IMR-90 (cell line): ENCODE measurements at regions not wholly inside any gene's neighbourhood (a gene's known extent, or its start where the extent isn't known, plus 50 kb on each side); places are given as distances from the start of the nearest gene placed in this dataset.
A peak's percentile ranks its signal among the peaks of the same experiment; 100 is the strongest.

Source experiments
- ATAC-seq: fragments of 200-7000 bp; cut with Tn5 transposase; 2 replicates; pipeline ENCODE4 v1.9.1; 2020; ENCODE audit warnings: low read depth, mild to moderate bottlenecking, moderate library complexity
- BruUV-seq: library from RNA; stranded (reverse); fragments of 400-500 nt; replicated peaks from 2 replicates; lab custom pipeline; 2021; lab: Mats Ljungman, UMichigan
- CTCF ChIA-PET: fragments of 300-600 bp; formaldehyde crosslinking; extraction: SDS; loops from one replicate; lab custom pipeline; 2021; ENCODE audit warnings: antibody characterized with exemption; lab: Yijun Ruan, JAX
- POLR2A ChIA-PET: fragments of 300-600 bp; sonication (Branson Sonifier 250); formaldehyde crosslinking; loops from one replicate; lab custom pipeline; 2022; ENCODE audit warnings: antibody characterized with exemption; ENCODE audit not compliant: unreplicated experiment; lab: Charles Lee
- DNase-seq: peaks from one replicate; pipeline ENCODE4 v3.0.0; 2013
- H2AFZ ChIP-seq: replicated peaks from 2 replicates; pipeline ENCODE3; 2013; ENCODE audit warnings: low read length, mild to moderate bottlenecking; ENCODE audit not compliant: poor library complexity
- H2AK5ac ChIP-seq: 2 replicates; pipeline ENCODE4 v1.6.1; 2013; ENCODE audit warnings: low read depth, low read length, inconsistent platforms
- H2AK9ac ChIP-seq: replicated peaks from 2 replicates; pipeline ENCODE3; 2013; ENCODE audit warnings: mild to moderate bottlenecking, low read depth, low read length, moderate library complexity; ENCODE audit not compliant: poor library complexity
- H2BK120ac ChIP-seq: 2 replicates; pipeline ENCODE4 v1.6.1; 2013; ENCODE audit warnings: low read depth, low read length, inconsistent platforms
- H2BK15ac ChIP-seq: 3 replicates; pipeline ENCODE4 v1.6.1; 2013; ENCODE audit warnings: low read depth, low read length, inconsistent platforms
- H2BK20ac ChIP-seq: 2 replicates; pipeline ENCODE4 v1.6.1; 2013; ENCODE audit warnings: low read depth, mild to moderate bottlenecking, inconsistent platforms, low read length, moderate library complexity
- H2BK5ac ChIP-seq: 2 replicates; pipeline ENCODE4 v1.6.1; 2013; ENCODE audit warnings: mild to moderate bottlenecking, low read depth, low read length, inconsistent platforms; ENCODE audit not compliant: poor library complexity, severe bottlenecking
- H3K14ac ChIP-seq: replicated peaks from 2 replicates; pipeline ENCODE4 v1.6.1; 2013; ENCODE audit warnings: low read depth, low read length, inconsistent platforms
- H3K18ac ChIP-seq: 2 replicates; pipeline ENCODE4 v1.6.1; 2013; ENCODE audit warnings: low read depth, low read length, control low read depth
- H3K23ac ChIP-seq: 2 replicates; pipeline ENCODE4 v1.6.1; 2013; ENCODE audit warnings: low read depth, low read length, inconsistent platforms
- H3K27ac ChIP-seq: 2 replicates; pipeline ENCODE4 v1.5.1; 2013; ENCODE audit warnings: mild to moderate bottlenecking, control low read depth, low read length; ENCODE audit not compliant: insufficient read depth
- H3K27me3 ChIP-seq: 2 replicates; pipeline ENCODE4 v1.6.1; 2013; ENCODE audit warnings: low read length; ENCODE audit not compliant: control insufficient read depth, insufficient read depth
- H3K36me3 ChIP-seq: 2 replicates; pipeline ENCODE4 v1.6.1; 2013; ENCODE audit warnings: low read length, mixed read lengths; ENCODE audit not compliant: control insufficient read depth, insufficient read depth
- H3K4ac ChIP-seq: 2 replicates; pipeline ENCODE4 v1.6.1; 2013; ENCODE audit warnings: low read depth, low read length, inconsistent platforms
- H3K4me1 ChIP-seq: 2 replicates; pipeline ENCODE4 v1.6.1; 2013; ENCODE audit warnings: low read length, mixed read lengths; ENCODE audit not compliant: control insufficient read depth, insufficient read depth
- H3K4me2 ChIP-seq: 2 replicates; pipeline ENCODE4 v1.6.1; 2013; ENCODE audit warnings: low read depth, mild to moderate bottlenecking, control low read depth, low read length, moderate library complexity
- H3K4me3 ChIP-seq: 2 replicates; pipeline ENCODE4 v1.5.1; 2013; ENCODE audit warnings: low read depth, mild to moderate bottlenecking, control low read depth, low read length, moderate library complexity; ENCODE audit not compliant: insufficient read depth
- H3K56ac ChIP-seq: 2 replicates; pipeline ENCODE4 v1.6.1; 2013; ENCODE audit warnings: low read length, inconsistent platforms; ENCODE audit not compliant: insufficient read depth; ENCODE audit errors: extremely low read depth
- H3K79me1 ChIP-seq, 2 experiments: 2 replicates each; pipeline ENCODE4 v1.6.1; 2013; ENCODE audit warnings: low read length in 2 of 2, inconsistent platforms in 1 of 2, low read depth in 1 of 2
- H3K9ac ChIP-seq: 2 replicates; pipeline ENCODE4 v1.6.1; 2013; ENCODE audit warnings: low read depth, low read length, control low read depth
- H3K9me1 ChIP-seq: 2 replicates; pipeline ENCODE4 v1.6.1; 2013; ENCODE audit warnings: low read length, inconsistent platforms; ENCODE audit not compliant: insufficient read depth
- H3K9me3 ChIP-seq: 2 replicates; pipeline ENCODE4 v1.6.1; 2013; ENCODE audit warnings: low read length; ENCODE audit not compliant: control insufficient read depth, insufficient read depth
- H4K20me1 ChIP-seq: 2 replicates; pipeline ENCODE4 v1.6.1; 2013; ENCODE audit warnings: low read length, inconsistent platforms; ENCODE audit not compliant: insufficient read depth
- H4K5ac ChIP-seq: 2 replicates; pipeline ENCODE4 v1.6.1; 2013; ENCODE audit warnings: mild to moderate bottlenecking, low read depth, low read length, control low read depth
- H4K8ac ChIP-seq, 2 experiments: 2 replicates each; pipeline ENCODE4 v1.6.1; 2013; ENCODE audit warnings: low read depth in 2 of 2, low read length in 2 of 2, control low read depth in 1 of 2, inconsistent platforms in 1 of 2
- H4K91ac ChIP-seq: 2 replicates; pipeline ENCODE4 v1.6.1; 2013; ENCODE audit warnings: low read depth, low read length, inconsistent platforms; ENCODE audit not compliant: insufficient read depth
- MAZ ChIP-seq: IDR thresholded peaks from 2 replicates; pipeline ENCODE4 v1.6.1; 2012; ENCODE audit warnings: low read depth, mild to moderate bottlenecking, low read length, improper control_type of control experiment, moderate library complexity, borderline replicate concordance
- MXI1 ChIP-seq: IDR thresholded peaks from 2 replicates; pipeline ENCODE4 v1.6.1; 2012; ENCODE audit warnings: low read depth, mild to moderate bottlenecking, low read length, moderate library complexity, borderline replicate concordance
- WGBS, 2 experiments: methylation state at CpG; one replicate each; pipeline versions ENCODE4 v1.1.5 to v1.1.7; 2013; ENCODE audit warnings: missing lambda C conversion rate in 2 of 2; ENCODE audit not compliant: insufficient read length in 1 of 2; ENCODE audit errors: extremely low coverage in 2 of 2; 5-methylcytosine and 5-hydroxymethylcytosine counted together
- dilution Hi-C: fragments of 300-500 bp; cut with HindIII; formaldehyde crosslinking; loops from one replicate; pipeline ENCODE4 v1.14.3; 2018; ENCODE audit warnings: low sequenced_read_pairs; ENCODE audit not compliant: unreplicated experiment
- in situ Hi-C: fragments of 300-500 bp; cut with MboI; formaldehyde crosslinking; loops from 3 replicates; pipeline ENCODE4 v1.14.3; 2019; ENCODE audit warnings: low sequenced_read_pairs, inconsistent platforms, mixed read lengths
- intact Hi-C: fragments of 100-400 bp; cut with micrococcal nuclease; formaldehyde crosslinking; loops from 2 replicates; pipeline ENCODE4 v1.10.0; 2022

GRCh38 chr11:25317216-25317615 lies 820.4 kb downstream of the LUZP2 start:
- Histone ChIP-seq H3K9ac (no peak overlapping the region), H2AK9ac (no peak overlapping the region), H2AK5ac (no peak overlapping the region), H4K20me1 (no peaks in the 10 kb centered on the region), H3K4me2 (no peak overlapping the region), H3K14ac (no peak overlapping the region), H3K23ac (no peak overlapping the region), H2BK120ac (no peak overlapping the region), H4K5ac (no peak overlapping the region), H3K18ac (no peak overlapping the region), H3K4ac (no peak overlapping the region), H3K56ac (no peak overlapping the region), H2BK20ac (no peak overlapping the region), H3K27me3 (no peaks in the 10 kb centered on the region), H3K9me1 (no peaks in the 10 kb centered on the region), H3K27ac (no peak overlapping the region), H4K91ac (no peak overlapping the region), H3K36me3 (no peaks in the 10 kb centered on the region), H2BK5ac (no peak overlapping the region), H3K4me3 (no peak overlapping the region), H2AFZ (no peak overlapping the region), H2BK15ac (no peak overlapping the region), H3K9me3 (no peaks in the 10 kb centered on the region), H3K4me1 (no peaks in the 10 kb centered on the region), H4K8ac (no peak overlapping the region), H3K79me1 (no peaks in the 10 kb centered on the region)
- CTCF ChIA-PET, result no interaction called here
- POLR2A ChIA-PET, result no interaction called here
- WGBS, 2 experiments, result no CpG with 5 or more reads among the region's 2 CpGs
- intact Hi-C loops (no loop called here), dilution Hi-C loops (no loop called here), in situ Hi-C loops (no loop called here)
- no TSS peak for BruUV-seq
- DNase-seq (peak; percentile 13), ATAC-seq (no peak)
- TF ChIP-seq MAZ (no peak), MXI1 (no peak)
